H1 (cell line): ENCODE measurements at regions not wholly inside any gene's neighbourhood (a gene's known extent, or its start where the extent isn't known, plus 50 kb on each side); places are given as distances from the start of the nearest gene placed in this dataset.

Source experiments
- CTCF ChIA-PET: fragments of 300-600 bp; sonication (Branson Sonifier 250); formaldehyde crosslinking; loops from one replicate; lab custom pipeline; 2021; ENCODE audit not compliant: partially characterized antibody; lab: Charles Lee
- POLR2A ChIA-PET: fragments of 300-600 bp; sonication (Branson Sonifier 250); formaldehyde crosslinking; loops from one replicate; lab custom pipeline; 2021; ENCODE audit warnings: inconsistent platforms; ENCODE audit not compliant: partially characterized antibody; lab: Charles Lee
- DNase-seq, 2 experiments: peaks; one replicate each; pipeline versions ENCODE4 v3.0.0 to v3.0.0-alpha.2; 2010 to 2022; ENCODE audit warnings: low spot score in 2 of 2, low read depth in 1 of 2, mixed read lengths in 1 of 2
- FAIRE-seq: peaks from 2 replicates; lab custom pipeline; 2011; peaks lifted over from hg19 to GRCh38; lab: Jason Lieb, UNC
- H2AFZ ChIP-seq: 2 replicates; pipeline ENCODE4 v1.8.1; 2012; ENCODE audit warnings: low read length, inconsistent platforms
- H2AK5ac ChIP-seq: 2 replicates; pipeline ENCODE4 v1.6.1; 2013; ENCODE audit warnings: low read depth, low read length
- H2BK120ac ChIP-seq: replicated peaks from 2 replicates; pipeline ENCODE3; 2013; ENCODE audit warnings: low read depth, low read length, inconsistent platforms
- H2BK12ac ChIP-seq: 2 replicates; pipeline ENCODE4 v1.6.1; 2013; ENCODE audit warnings: low read depth, low read length
- H2BK15ac ChIP-seq: 2 replicates; pipeline ENCODE4 v1.6.1; 2013; ENCODE audit warnings: low read length
- H2BK20ac ChIP-seq: 2 replicates; pipeline ENCODE4 v1.6.1; 2013; ENCODE audit warnings: low read length
- H2BK5ac ChIP-seq: 2 replicates; pipeline ENCODE4 v1.6.1; 2013; ENCODE audit warnings: low read depth, low read length
- H3K14ac ChIP-seq: 2 replicates; pipeline ENCODE4 v1.6.1; 2013; ENCODE audit warnings: inconsistent platforms; ENCODE audit not compliant: insufficient read length
- H3K18ac ChIP-seq: 2 replicates; pipeline ENCODE4 v1.6.1; 2013; ENCODE audit warnings: low read length; ENCODE audit errors: extremely low read depth
- H3K23ac ChIP-seq: 2 replicates; pipeline ENCODE4 v1.6.1; 2013; ENCODE audit warnings: inconsistent platforms; ENCODE audit not compliant: insufficient read length
- H3K23me2 ChIP-seq: 2 replicates; pipeline ENCODE4 v1.6.1; 2013; ENCODE audit warnings: low read depth, low read length
- H3K27ac ChIP-seq: 2 replicates; pipeline ENCODE4 v1.6.1; 2011; ENCODE audit warnings: low read depth, low read length, inconsistent platforms
- H3K27me3 ChIP-seq, 4 experiments: replicated peaks in 1 of 4; 1 replicate in 1 of 4; 2 replicates in 3 of 4; pipeline versions ENCODE4 v1.6.1 to v1.8.1; 2011 to 2013; ENCODE audit warnings: low read length in 3 of 4, mild to moderate bottlenecking in 3 of 4, inconsistent platforms in 2 of 4, mixed read lengths in 2 of 4, moderate library complexity in 1 of 4; ENCODE audit not compliant: control insufficient read depth in 3 of 4, insufficient read depth in 3 of 4; ENCODE audit errors: extremely low read depth in 1 of 4
- H3K36me3 ChIP-seq, 4 experiments: 2 replicates each; pipeline versions ENCODE4 v1.6.1 to v1.8.1; 2011 to 2013; ENCODE audit warnings: mild to moderate bottlenecking in 4 of 4, low read length in 3 of 4, moderate library complexity in 2 of 4, control low read depth in 1 of 4, inconsistent platforms in 1 of 4; ENCODE audit not compliant: insufficient read depth in 4 of 4, control insufficient read depth in 2 of 4
- H3K4ac ChIP-seq: replicated peaks from 2 replicates; pipeline ENCODE3; 2013; ENCODE audit warnings: low read length, low read depth, mixed read lengths, inconsistent platforms; ENCODE audit not compliant: insufficient read length
- H3K4me1 ChIP-seq, 4 experiments: replicated peaks in 1 of 4; 1 replicate in 1 of 4; 2 replicates in 3 of 4; pipeline versions ENCODE4 v1.6.1 to v1.8.1; 2011 to 2013; ENCODE audit warnings: low read length in 3 of 4, inconsistent platforms in 2 of 4, mixed read lengths in 1 of 4; ENCODE audit not compliant: insufficient read depth in 4 of 4, control insufficient read depth in 3 of 4
- H3K4me2 ChIP-seq, 2 experiments: 2 replicates each; pipeline versions ENCODE4 v1.6.1 to v1.8.1; 2011 to 2013; ENCODE audit warnings: low read depth in 2 of 2, low read length in 2 of 2, control low read depth in 1 of 2, inconsistent platforms in 1 of 2, mild to moderate bottlenecking in 1 of 2; ENCODE audit not compliant: insufficient read depth in 1 of 2
- H3K4me3 ChIP-seq, 4 experiments: fragments of 200-600, 300-600 bp in 1 of 4; sonication (generic), shearing (Covaris generic), sonication (Bioruptor Twin) in 1 of 4; 2 replicates each; pipeline versions ENCODE4 v1.5.1 to v1.8.1; 2011 to 2016; ENCODE audit warnings: low read length in 4 of 4, low read depth in 3 of 4, control low read depth in 2 of 4, inconsistent platforms in 2 of 4, mild to moderate bottlenecking in 2 of 4, mixed read lengths in 1 of 4, moderate library complexity in 1 of 4; ENCODE audit not compliant: insufficient read depth in 2 of 4; ENCODE audit errors: extremely low read depth in 1 of 4
- H3K56ac ChIP-seq: replicated peaks from 2 replicates; pipeline ENCODE3; 2013; ENCODE audit warnings: low read depth, mild to moderate bottlenecking, mixed read lengths, low read length, inconsistent platforms; ENCODE audit not compliant: insufficient read length
- H3K79me1 ChIP-seq: 2 replicates; pipeline ENCODE4 v1.6.1; 2013; ENCODE audit warnings: low read depth, low read length, control low read depth
- H3K79me2 ChIP-seq, 2 experiments: 2 replicates each; pipeline versions ENCODE4 v1.6.1 to v1.8.1; 2012 to 2013; ENCODE audit warnings: low read length in 2 of 2, mild to moderate bottlenecking in 2 of 2, inconsistent platforms in 1 of 2; ENCODE audit not compliant: insufficient read depth in 2 of 2, control insufficient read depth in 1 of 2
- H3K9ac ChIP-seq, 4 experiments: replicated peaks in 1 of 4; 1 replicate in 1 of 4; 2 replicates in 3 of 4; pipeline versions ENCODE4 v1.6.1 to v1.8.1; 2011 to 2013; ENCODE audit warnings: low read depth in 3 of 4, low read length in 3 of 4, control low read depth in 2 of 4, mild to moderate bottlenecking in 2 of 4, moderate library complexity in 2 of 4, inconsistent platforms in 1 of 4; ENCODE audit errors: extremely low read depth in 1 of 4
- H3K9me3 ChIP-seq, 2 experiments: 2 replicates each; pipeline versions ENCODE4 v1.6.1 to v1.8.1; 2012 to 2013; ENCODE audit warnings: mild to moderate bottlenecking in 2 of 2, moderate library complexity in 2 of 2, control low read depth in 1 of 2, inconsistent platforms in 1 of 2, low read depth in 1 of 2, low read length in 1 of 2, mixed read lengths in 1 of 2; ENCODE audit not compliant: insufficient read depth in 2 of 2
- H4K20me1 ChIP-seq, 2 experiments: replicated peaks in 1 of 2; 2 replicates each; pipeline versions ENCODE3 to v1.8.1; 2011 to 2013; ENCODE audit warnings: inconsistent platforms in 2 of 2, low read length in 2 of 2, mild to moderate bottlenecking in 1 of 2; ENCODE audit not compliant: insufficient read depth in 2 of 2, control insufficient read depth in 1 of 2
- H4K5ac ChIP-seq: 2 replicates; pipeline ENCODE4 v1.6.1; 2013; ENCODE audit warnings: low read length, low read depth, mixed read lengths, inconsistent platforms; ENCODE audit not compliant: insufficient read length
- H4K8ac ChIP-seq: 2 replicates; pipeline ENCODE4 v1.8.0; 2013; ENCODE audit warnings: mild to moderate bottlenecking, moderate library complexity, low read length, inconsistent platforms; ENCODE audit not compliant: insufficient read depth; ENCODE audit errors: extremely low read depth
- H4K91ac ChIP-seq: replicated peaks from 2 replicates; pipeline ENCODE3; 2013; ENCODE audit warnings: low read length, mixed read lengths, inconsistent platforms; ENCODE audit not compliant: insufficient read length
- ASH2L ChIP-seq: fragments of 200-600, 300-600 bp; sonication (generic); IDR thresholded peaks from one replicate; pipeline ENCODE4 v1.7.1; 2017; ENCODE audit warnings: low read length
- JUN ChIP-seq: IDR thresholded peaks from 2 replicates; pipeline ENCODE4 v1.6.1; 2011; ENCODE audit warnings: low read depth, mild to moderate bottlenecking, improper control_type of control experiment, low read length
- WGBS, 2 experiments: shearing (Covaris generic) in 1 of 2; methylation state at CpG; one replicate each; pipeline versions ENCODE4 v1.1.6 to v1.1.7; 2013 to 2015; ENCODE audit warnings: low lambda C conversion rate in 2 of 2, mixed read lengths in 2 of 2, inconsistent platforms in 1 of 2, low coverage in 1 of 2, missing lambda C conversion rate in 1 of 2; ENCODE audit not compliant: insufficient replicate concordance in 2 of 2, insufficient coverage in 1 of 2, insufficient read length in 1 of 2; ENCODE audit errors: extremely low coverage in 1 of 2, missing lambda C conversion rate in 1 of 2; 5-methylcytosine and 5-hydroxymethylcytosine counted together

DNA sequence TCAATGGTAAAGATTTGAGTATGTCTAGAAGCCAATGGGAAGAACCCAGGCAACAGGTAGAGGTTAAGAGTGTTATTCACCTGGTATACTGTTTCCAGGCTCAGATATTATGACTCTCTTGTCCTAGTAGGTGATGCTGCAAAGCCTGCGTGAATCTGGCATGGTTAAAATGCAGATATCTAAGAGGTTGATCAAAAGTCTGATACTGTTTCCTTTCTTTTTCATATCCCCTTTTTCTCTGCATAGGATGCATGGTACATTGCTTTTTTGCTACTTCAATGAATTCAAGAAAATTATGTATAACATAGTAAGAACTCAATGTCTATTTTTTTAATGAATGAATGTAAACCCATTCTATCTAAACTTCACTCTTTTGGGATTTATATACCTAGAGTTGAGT lies 284.3 kb upstream of the KHDRBS2 start:
- Histone ChIP-seq H3K4me2 (no peak overlapping the region), H3K4ac (no peak overlapping the region), H2BK15ac (no peak overlapping the region), H3K23me2 (no peaks in the 10 kb centered on the region), H3K4me1 (no peaks in the 10 kb centered on the region), H3K56ac (no peak overlapping the region), H3K23ac (no peak overlapping the region), H2BK20ac (no peak overlapping the region), H2AK5ac (no peak overlapping the region), H3K36me3 (no peaks in the 10 kb centered on the region), H2BK120ac (no peak overlapping the region), H4K8ac (no peak overlapping the region), H3K4me3 (no peak overlapping the region), H2AFZ (no peak overlapping the region), H3K27me3 (no peaks in the 10 kb centered on the region), H3K18ac (no peak overlapping the region), H3K9me3 (no peaks in the 10 kb centered on the region), H3K14ac (no peak overlapping the region), H4K5ac (no peak overlapping the region), H4K91ac (no peak overlapping the region), H2BK12ac (no peak overlapping the region), H3K79me1 (no peaks in the 10 kb centered on the region), H4K20me1 (no peaks in the 10 kb centered on the region), H3K79me2 (no peaks in the 10 kb centered on the region), H2BK5ac (no peak overlapping the region), H3K9ac (no peak overlapping the region), H3K27ac (no peak overlapping the region)
- CTCF ChIA-PET, result interaction anchor here (1.3 kb wide), 1 partner anchor 25 kb away, joined by 3 read pairs; no protein-coding TSS in a partner anchor
- WGBS, 2 experiments, result 100% methylated on average over 1 of the region's 1 CpG; no CpG with 5 or more reads in 1 of the 2 experiments
- FAIRE-seq, result no peak
- no peak for TF ChIP-seq ASH2L
- no peak for TF ChIP-seq JUN
- POLR2A ChIA-PET, result no interaction called here
- DNase-seq, result no peak
